ENCODE measurements at regions not wholly inside any gene's neighbourhood (a gene's known extent, or its start where the extent isn't known, plus 50 kb on each side); places are given as distances from the start of the nearest gene placed in this dataset.

DNA sequence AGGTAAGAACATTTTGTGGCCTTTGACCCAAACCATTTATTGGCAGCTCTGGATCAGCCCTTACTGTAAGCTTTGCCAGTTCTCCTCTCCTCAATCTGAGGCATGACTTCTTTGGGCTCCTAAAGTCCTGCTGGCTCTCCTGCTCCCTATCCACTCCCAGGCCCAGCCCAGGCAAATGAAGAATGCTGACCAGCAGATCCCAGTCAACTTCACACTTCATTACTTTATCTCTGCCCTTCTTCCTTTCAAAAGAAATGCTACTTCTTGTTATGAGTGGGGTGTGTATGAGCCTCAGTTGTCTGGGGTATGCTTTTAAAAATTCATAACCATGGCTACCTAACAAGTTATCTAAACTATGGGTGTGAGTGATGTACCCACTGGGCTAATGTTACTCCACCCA is 479.6 kb downstream of the ACTL7B start:
- Histone ChIP-seq H3K4me1 (ENCODE audit: insufficient read depth, low read length) (no peaks in the 10 kb centered on the region), H4K91ac (ENCODE audit: insufficient read length, low read depth, low read length) (no peak overlapping the region), H2BK20ac (ENCODE audit: low read depth, low read length, poor library complexity, severe bottlenecking) (no peak overlapping the region), H3K23ac (ENCODE audit: insufficient read length, low read depth, low read length) (no peak overlapping the region), H3K9me3 (ENCODE audit: control insufficient read depth, low read depth, low read length) (no peaks in the 10 kb centered on the region), H3K4me2 (ENCODE audit: insufficient read depth, insufficient read length, low read length) (no peak overlapping the region), H3K23me2 (ENCODE audit: insufficient read length, low read depth, low read length, poor library complexity, severe bottlenecking) (no peaks in the 10 kb centered on the region), H3K56ac (ENCODE audit: insufficient read length, low read depth, low read length) (no peak overlapping the region), H4K20me1 (ENCODE audit: control insufficient read depth, insufficient read depth, insufficient read length) (no peaks in the 10 kb centered on the region), H4K5ac (ENCODE audit: insufficient read length, low read depth, low read length) (no peak overlapping the region), H3K27me3 (ENCODE audit: insufficient read depth, low read length) (no peaks in the 10 kb centered on the region), H2BK5ac (ENCODE audit: insufficient read length, low read length) (no peak overlapping the region), H2AFZ (ENCODE audit: low read length) (no peak overlapping the region), H3K79me1 (ENCODE audit: insufficient read depth, low read depth, low read length, poor library complexity, severe bottlenecking) (no peaks in the 10 kb centered on the region), H2BK12ac (ENCODE audit: insufficient read length, low read depth, low read length) (no peak overlapping the region), H3K27ac (ENCODE audit: insufficient read length, low read depth, low read length) (no peak overlapping the region), H2BK120ac (ENCODE audit: low read depth, low read length, poor library complexity, severe bottlenecking) (no peak overlapping the region), H4K8ac (replicated peaks; ENCODE audit: insufficient read length, low read depth, low read length) (no peak overlapping the region), H3K14ac (ENCODE audit: insufficient read depth, low read length) (no peak overlapping the region), H3K79me2 (ENCODE audit: insufficient read depth, low read length) (no peaks in the 10 kb centered on the region), H3K4ac (ENCODE audit: low read depth, low read length) (no peak overlapping the region), H3K9ac (ENCODE audit: extremely low read depth, insufficient read length, low read length) (no peak overlapping the region), H3K18ac (ENCODE audit: insufficient read length, low read depth, low read length) (no peak overlapping the region), H2BK15ac (ENCODE audit: low read depth, low read length) (no peak overlapping the region), H2AK5ac (ENCODE audit: insufficient read length, low read length) (no peak overlapping the region), H3T11ph (ENCODE audit: low read length) (no peak overlapping the region)
- Mint-ChIP-seq H3K36me3 (ENCODE audit: insufficient read depth in 1 of 3, low read depth in 3 of 3) (peaks cover 0 to 10% (median 0%) of the 10 kb centered on the region in 3 experiments; a peak in 2 of 7 replicates), H3K27ac (no peak overlapping the region), H3K4me1 (peaks cover 15 to 19% of the 10 kb centered on the region in 2 experiments), H3K4me3 (no peak overlapping the region), H3K27me3 (ENCODE audit: low read depth) (no peaks in the 10 kb centered on the region), H3K9me3 (no peaks in the 10 kb centered on the region; a peak in 4 of 5 replicates)
- no peak for TF ChIP-seq CTCF (conservative IDR thresholded peaks at IDR 0.05)
- DNase-seq, result no peak
